IMR-90 (cell line): ENCODE measurements at regions not wholly inside any gene's neighbourhood (a gene's known extent, or its start where the extent isn't known, plus 50 kb on each side); places are given as distances from the start of the nearest gene placed in this dataset.

Experiments
- ATAC-seq: fragments of 200-7000 bp; cut with Tn5 transposase; 2 replicates; pipeline ENCODE4 v1.9.1; 2020; ENCODE audit warnings: low read depth, mild to moderate bottlenecking, moderate library complexity
- BruUV-seq: library from RNA; stranded (reverse); fragments of 400-500 nt; replicated peaks from 2 replicates; lab custom pipeline; 2021; lab: Mats Ljungman, UMichigan
- CTCF ChIA-PET: fragments of 300-600 bp; formaldehyde crosslinking; extraction: SDS; loops from one replicate; lab custom pipeline; 2021; ENCODE audit warnings: antibody characterized with exemption; lab: Yijun Ruan, JAX
- POLR2A ChIA-PET: fragments of 300-600 bp; sonication (Branson Sonifier 250); formaldehyde crosslinking; loops from one replicate; lab custom pipeline; 2022; ENCODE audit warnings: antibody characterized with exemption; ENCODE audit not compliant: unreplicated experiment; lab: Charles Lee
- DNase-seq: peaks from one replicate; pipeline ENCODE4 v3.0.0; 2013
- H2AFZ ChIP-seq: replicated peaks from 2 replicates; pipeline ENCODE3; 2013; ENCODE audit warnings: low read length, mild to moderate bottlenecking; ENCODE audit not compliant: poor library complexity
- H2AK5ac ChIP-seq: 2 replicates; pipeline ENCODE4 v1.6.1; 2013; ENCODE audit warnings: low read depth, low read length, inconsistent platforms
- H2AK9ac ChIP-seq: replicated peaks from 2 replicates; pipeline ENCODE3; 2013; ENCODE audit warnings: mild to moderate bottlenecking, low read depth, low read length, moderate library complexity; ENCODE audit not compliant: poor library complexity
- H2BK120ac ChIP-seq: 2 replicates; pipeline ENCODE4 v1.6.1; 2013; ENCODE audit warnings: low read depth, low read length, inconsistent platforms
- H2BK15ac ChIP-seq: 3 replicates; pipeline ENCODE4 v1.6.1; 2013; ENCODE audit warnings: low read depth, low read length, inconsistent platforms
- H2BK20ac ChIP-seq: 2 replicates; pipeline ENCODE4 v1.6.1; 2013; ENCODE audit warnings: low read depth, mild to moderate bottlenecking, inconsistent platforms, low read length, moderate library complexity
- H2BK5ac ChIP-seq: 2 replicates; pipeline ENCODE4 v1.6.1; 2013; ENCODE audit warnings: mild to moderate bottlenecking, low read depth, low read length, inconsistent platforms; ENCODE audit not compliant: poor library complexity, severe bottlenecking
- H3K14ac ChIP-seq: replicated peaks from 2 replicates; pipeline ENCODE4 v1.6.1; 2013; ENCODE audit warnings: low read depth, low read length, inconsistent platforms
- H3K18ac ChIP-seq: 2 replicates; pipeline ENCODE4 v1.6.1; 2013; ENCODE audit warnings: low read depth, low read length, control low read depth
- H3K23ac ChIP-seq: 2 replicates; pipeline ENCODE4 v1.6.1; 2013; ENCODE audit warnings: low read depth, low read length, inconsistent platforms
- H3K27ac ChIP-seq: 2 replicates; pipeline ENCODE4 v1.5.1; 2013; ENCODE audit warnings: mild to moderate bottlenecking, control low read depth, low read length; ENCODE audit not compliant: insufficient read depth
- H3K27me3 ChIP-seq: 2 replicates; pipeline ENCODE4 v1.6.1; 2013; ENCODE audit warnings: low read length; ENCODE audit not compliant: control insufficient read depth, insufficient read depth
- H3K36me3 ChIP-seq: 2 replicates; pipeline ENCODE4 v1.6.1; 2013; ENCODE audit warnings: low read length, mixed read lengths; ENCODE audit not compliant: control insufficient read depth, insufficient read depth
- H3K4ac ChIP-seq: 2 replicates; pipeline ENCODE4 v1.6.1; 2013; ENCODE audit warnings: low read depth, low read length, inconsistent platforms
- H3K4me1 ChIP-seq: 2 replicates; pipeline ENCODE4 v1.6.1; 2013; ENCODE audit warnings: low read length, mixed read lengths; ENCODE audit not compliant: control insufficient read depth, insufficient read depth
- H3K4me2 ChIP-seq: 2 replicates; pipeline ENCODE4 v1.6.1; 2013; ENCODE audit warnings: low read depth, mild to moderate bottlenecking, control low read depth, low read length, moderate library complexity
- H3K4me3 ChIP-seq: 2 replicates; pipeline ENCODE4 v1.5.1; 2013; ENCODE audit warnings: low read depth, mild to moderate bottlenecking, control low read depth, low read length, moderate library complexity; ENCODE audit not compliant: insufficient read depth
- H3K56ac ChIP-seq: 2 replicates; pipeline ENCODE4 v1.6.1; 2013; ENCODE audit warnings: low read length, inconsistent platforms; ENCODE audit not compliant: insufficient read depth; ENCODE audit errors: extremely low read depth
- H3K79me1 ChIP-seq, 2 experiments: 2 replicates each; pipeline ENCODE4 v1.6.1; 2013; ENCODE audit warnings: low read length in 2 of 2, inconsistent platforms in 1 of 2, low read depth in 1 of 2
- H3K9ac ChIP-seq: 2 replicates; pipeline ENCODE4 v1.6.1; 2013; ENCODE audit warnings: low read depth, low read length, control low read depth
- H3K9me1 ChIP-seq: 2 replicates; pipeline ENCODE4 v1.6.1; 2013; ENCODE audit warnings: low read length, inconsistent platforms; ENCODE audit not compliant: insufficient read depth
- H3K9me3 ChIP-seq: 2 replicates; pipeline ENCODE4 v1.6.1; 2013; ENCODE audit warnings: low read length; ENCODE audit not compliant: control insufficient read depth, insufficient read depth
- H4K20me1 ChIP-seq: 2 replicates; pipeline ENCODE4 v1.6.1; 2013; ENCODE audit warnings: low read length, inconsistent platforms; ENCODE audit not compliant: insufficient read depth
- H4K5ac ChIP-seq: 2 replicates; pipeline ENCODE4 v1.6.1; 2013; ENCODE audit warnings: mild to moderate bottlenecking, low read depth, low read length, control low read depth
- H4K8ac ChIP-seq, 2 experiments: 2 replicates each; pipeline ENCODE4 v1.6.1; 2013; ENCODE audit warnings: low read depth in 2 of 2, low read length in 2 of 2, control low read depth in 1 of 2, inconsistent platforms in 1 of 2
- H4K91ac ChIP-seq: 2 replicates; pipeline ENCODE4 v1.6.1; 2013; ENCODE audit warnings: low read depth, low read length, inconsistent platforms; ENCODE audit not compliant: insufficient read depth
- BHLHE40 ChIP-seq: fragments of 150-350 bp; IDR thresholded peaks from 2 replicates; pipeline ENCODE4 v1.6.1; 2016; ENCODE audit warnings: mild to moderate bottlenecking, low read depth, low read length
- CEBPB ChIP-seq: IDR thresholded peaks from 2 replicates; pipeline ENCODE4 v1.6.1; 2012; ENCODE audit warnings: low read depth, low read length, improper control_type of control experiment
- CHD1 ChIP-seq: IDR thresholded peaks from 2 replicates; pipeline ENCODE4 v1.6.1; 2012; ENCODE audit warnings: low read depth, low read length, improper control_type of control experiment
- FOS ChIP-seq: fragments of 150-350 bp; IDR thresholded peaks from 2 replicates; pipeline ENCODE4 v1.6.1; 2016; ENCODE audit warnings: low read depth, low read length
- MAFK ChIP-seq: IDR thresholded peaks from 2 replicates; pipeline ENCODE4 v1.6.1; 2012; ENCODE audit warnings: low read depth, low read length, improper control_type of control experiment
- MAZ ChIP-seq: IDR thresholded peaks from 2 replicates; pipeline ENCODE4 v1.6.1; 2012; ENCODE audit warnings: low read depth, mild to moderate bottlenecking, low read length, improper control_type of control experiment, moderate library complexity, borderline replicate concordance
- MXI1 ChIP-seq: IDR thresholded peaks from 2 replicates; pipeline ENCODE4 v1.6.1; 2012; ENCODE audit warnings: low read depth, mild to moderate bottlenecking, low read length, moderate library complexity, borderline replicate concordance
- NFE2L2 ChIP-seq: fragments of 150-350 bp; IDR thresholded peaks from 2 replicates; pipeline ENCODE4 v1.6.1; 2016; ENCODE audit warnings: low read depth, mild to moderate bottlenecking, low read length
- POLR2A ChIP-seq: IDR thresholded peaks from 2 replicates; pipeline ENCODE4 v1.6.1; 2012; ENCODE audit warnings: mild to moderate bottlenecking, low read depth, low read length
- RAD21 ChIP-seq: IDR thresholded peaks from 2 replicates; pipeline ENCODE4 v1.6.1; 2012; ENCODE audit warnings: low read length, improper control_type of control experiment
- RCOR1 ChIP-seq: IDR thresholded peaks from 2 replicates; pipeline ENCODE4 v1.6.1; 2012; ENCODE audit warnings: mild to moderate bottlenecking, low read length, improper control_type of control experiment; ENCODE audit not compliant: insufficient replicate concordance
- RFX5 ChIP-seq: IDR thresholded peaks from 2 replicates; pipeline ENCODE4 v1.8.0; 2012; ENCODE audit warnings: low read depth, mild to moderate bottlenecking, low read length, moderate library complexity
- SMC3 ChIP-seq: fragments of 150-350 bp; IDR thresholded peaks from 2 replicates; pipeline ENCODE4 v1.6.1; 2016; ENCODE audit warnings: low read depth, mild to moderate bottlenecking, antibody characterized with exemption, low read length, moderate library complexity
- USF2 ChIP-seq: fragments of 150-350 bp; IDR thresholded peaks from 2 replicates; pipeline ENCODE4 v1.6.1; 2017; ENCODE audit warnings: mild to moderate bottlenecking, antibody characterized with exemption, low read length, low read depth
- WGBS, 2 experiments: methylation state at CpG; one replicate each; pipeline versions ENCODE4 v1.1.5 to v1.1.7; 2013; ENCODE audit warnings: missing lambda C conversion rate in 2 of 2; ENCODE audit not compliant: insufficient read length in 1 of 2; ENCODE audit errors: extremely low coverage in 2 of 2; 5-methylcytosine and 5-hydroxymethylcytosine counted together
- dilution Hi-C: fragments of 300-500 bp; cut with HindIII; formaldehyde crosslinking; loops from one replicate; pipeline ENCODE4 v1.14.3; 2018; ENCODE audit warnings: low sequenced_read_pairs; ENCODE audit not compliant: unreplicated experiment
- in situ Hi-C: fragments of 300-500 bp; cut with MboI; formaldehyde crosslinking; loops from 3 replicates; pipeline ENCODE4 v1.14.3; 2019; ENCODE audit warnings: low sequenced_read_pairs, inconsistent platforms, mixed read lengths
- intact Hi-C: fragments of 100-400 bp; cut with micrococcal nuclease; formaldehyde crosslinking; loops from 2 replicates; pipeline ENCODE4 v1.10.0; 2022
- TF ChIP-seq, protein P1 (sequence below): conservative IDR thresholded peaks from 2 replicates; pipeline ENCODE4 v1.5.1; 2012; ENCODE audit warnings: mild to moderate bottlenecking, low read depth, low read length, improper control_type of control experiment
- TF ChIP-seq, protein P2 (sequence below): fragments of 150-350 bp; IDR thresholded peaks from 2 replicates; pipeline ENCODE4 v1.6.1; 2016; ENCODE audit warnings: low read depth, mild to moderate bottlenecking, low read length, moderate library complexity, borderline replicate concordance

GRCh38 chr11:20293992-20294391, 69.5 kb upstream of the HTATIP2 start:
- Histone ChIP-seq H2BK5ac (no peak overlapping the region), H2AK9ac (no peak overlapping the region), H3K4me3 (no peak overlapping the region), H4K5ac (no peak overlapping the region), H3K36me3 (no peaks in the 10 kb centered on the region), H3K9me3 (no peaks in the 10 kb centered on the region), H2BK15ac (no peak overlapping the region), H3K27ac (no peak overlapping the region), H3K56ac (no peak overlapping the region), H3K9me1 (no peaks in the 10 kb centered on the region), H3K79me1 (no peaks in the 10 kb centered on the region), H3K4ac (no peak overlapping the region), H2AK5ac (no peak overlapping the region), H3K9ac (no peak overlapping the region), H3K27me3 (no peaks in the 10 kb centered on the region), H2BK120ac (no peak overlapping the region), H3K14ac (no peak overlapping the region), H3K4me1 (no peaks in the 10 kb centered on the region), H4K20me1 (no peaks in the 10 kb centered on the region), H3K18ac (no peak overlapping the region), H3K4me2 (no peak overlapping the region), H2AFZ (no peak overlapping the region), H3K23ac (no peak overlapping the region), H4K91ac (no peak overlapping the region), H4K8ac (no peak overlapping the region), H2BK20ac (no peak overlapping the region)
- DNase-seq (no peak), ATAC-seq (no peak)
- BruUV-seq: no TSS peak
- no CpG with 5 or more reads among the region's 4 CpGs for WGBS, 2 experiments
- dilution Hi-C loops (no loop called here), intact Hi-C loops (no loop called here), in situ Hi-C loops (no loop called here)
- no peak for TF ChIP-seq POLR2A
- no peak for TF ChIP-seq RCOR1
- no peak for TF ChIP-seq MAZ
- no peak for TF ChIP-seq MAFK
- TF ChIP-seq, protein P1, sequence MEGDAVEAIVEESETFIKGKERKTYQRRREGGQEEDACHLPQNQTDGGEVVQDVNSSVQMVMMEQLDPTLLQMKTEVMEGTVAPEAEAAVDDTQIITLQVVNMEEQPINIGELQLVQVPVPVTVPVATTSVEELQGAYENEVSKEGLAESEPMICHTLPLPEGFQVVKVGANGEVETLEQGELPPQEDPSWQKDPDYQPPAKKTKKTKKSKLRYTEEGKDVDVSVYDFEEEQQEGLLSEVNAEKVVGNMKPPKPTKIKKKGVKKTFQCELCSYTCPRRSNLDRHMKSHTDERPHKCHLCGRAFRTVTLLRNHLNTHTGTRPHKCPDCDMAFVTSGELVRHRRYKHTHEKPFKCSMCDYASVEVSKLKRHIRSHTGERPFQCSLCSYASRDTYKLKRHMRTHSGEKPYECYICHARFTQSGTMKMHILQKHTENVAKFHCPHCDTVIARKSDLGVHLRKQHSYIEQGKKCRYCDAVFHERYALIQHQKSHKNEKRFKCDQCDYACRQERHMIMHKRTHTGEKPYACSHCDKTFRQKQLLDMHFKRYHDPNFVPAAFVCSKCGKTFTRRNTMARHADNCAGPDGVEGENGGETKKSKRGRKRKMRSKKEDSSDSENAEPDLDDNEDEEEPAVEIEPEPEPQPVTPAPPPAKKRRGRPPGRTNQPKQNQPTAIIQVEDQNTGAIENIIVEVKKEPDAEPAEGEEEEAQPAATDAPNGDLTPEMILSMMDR: no peak
- TF ChIP-seq, protein P2, sequence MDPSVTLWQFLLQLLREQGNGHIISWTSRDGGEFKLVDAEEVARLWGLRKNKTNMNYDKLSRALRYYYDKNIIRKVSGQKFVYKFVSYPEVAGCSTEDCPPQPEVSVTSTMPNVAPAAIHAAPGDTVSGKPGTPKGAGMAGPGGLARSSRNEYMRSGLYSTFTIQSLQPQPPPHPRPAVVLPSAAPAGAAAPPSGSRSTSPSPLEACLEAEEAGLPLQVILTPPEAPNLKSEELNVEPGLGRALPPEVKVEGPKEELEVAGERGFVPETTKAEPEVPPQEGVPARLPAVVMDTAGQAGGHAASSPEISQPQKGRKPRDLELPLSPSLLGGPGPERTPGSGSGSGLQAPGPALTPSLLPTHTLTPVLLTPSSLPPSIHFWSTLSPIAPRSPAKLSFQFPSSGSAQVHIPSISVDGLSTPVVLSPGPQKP: no peak
- no peak for TF ChIP-seq SMC3
- TF ChIP-seq USF2: no peak
- no peak for TF ChIP-seq RAD21
- TF ChIP-seq RFX5: no peak
- TF ChIP-seq BHLHE40: no peak
- no peak for TF ChIP-seq MXI1
- TF ChIP-seq NFE2L2: no peak
- TF ChIP-seq CEBPB: no peak
- TF ChIP-seq CHD1: no peak
- TF ChIP-seq FOS: no peak
- POLR2A ChIA-PET: no interaction called here
- CTCF ChIA-PET: no interaction called here
